HEK293T (cell line): ENCODE measurements at regions not wholly inside any gene's neighbourhood (a gene's known extent, or its start where the extent isn't known, plus 50 kb on each side); places are given as distances from the start of the nearest gene placed in this dataset.

Experiments used
- CTCF ChIA-PET: fragments of 350-600 bp; formaldehyde crosslinking; extraction: SDS; loops from one replicate; lab custom pipeline; 2021; ENCODE audit warnings: antibody characterized with exemption, inconsistent platforms; lab: Yijun Ruan, JAX
- POLR2A ChIA-PET: fragments of 350-600 bp; formaldehyde crosslinking; extraction: SDS; loops from one replicate; lab custom pipeline; 2020; ENCODE audit warnings: antibody characterized with exemption, inconsistent platforms; lab: Yijun Ruan, JAX
- DNase-seq: peaks from one replicate; pipeline ENCODE4 v3.0.0; 2012; ENCODE audit warnings: mixed read lengths; ENCODE audit errors: extremely low spot score
- ARNT ChIP-seq: fragments of 450-650 bp; IDR thresholded peaks from 2 replicates; pipeline ENCODE4 v1.6.1; 2017; ENCODE audit warnings: mild to moderate bottlenecking
- BHLHE40 ChIP-seq: fragments of 450-650 bp; IDR thresholded peaks from 2 replicates; pipeline ENCODE4 v1.6.1; 2016; ENCODE audit warnings: mild to moderate bottlenecking, moderate library complexity, borderline replicate concordance
- CTBP1 ChIP-seq: fragments of 450-650 bp; IDR thresholded peaks from 2 replicates; pipeline ENCODE4 v1.6.1; 2016; ENCODE audit warnings: borderline replicate concordance
- ELF4 ChIP-seq: fragments of 450-650 bp; IDR thresholded peaks from 2 replicates; pipeline ENCODE4 v1.6.1; 2017; ENCODE audit warnings: antibody characterized with exemption
- FOXA1 ChIP-seq: fragments of 450-650 bp; IDR thresholded peaks from 2 replicates; pipeline ENCODE4 v1.6.1; 2016; ENCODE audit warnings: mild to moderate bottlenecking
- FOXK2 ChIP-seq: fragments of 450-650 bp; IDR thresholded peaks from 2 replicates; pipeline ENCODE4 v1.6.1; 2016; ENCODE audit warnings: mild to moderate bottlenecking
- FOXM1 ChIP-seq: fragments of 450-650 bp; IDR thresholded peaks from 2 replicates; pipeline ENCODE4 v1.6.1; 2017; ENCODE audit warnings: mild to moderate bottlenecking, borderline replicate concordance
- HDGF ChIP-seq: fragments of 450-650 bp; IDR thresholded peaks from 2 replicates; pipeline ENCODE4 v1.6.1; 2017; ENCODE audit warnings: antibody characterized with exemption, borderline replicate concordance
- L3MBTL2 ChIP-seq: fragments of 450-650 bp; conservative IDR thresholded peaks from 2 replicates; pipeline ENCODE4 v1.6.1; 2016; ENCODE audit warnings: mild to moderate bottlenecking
- LEF1 ChIP-seq: fragments of 450-650 bp; IDR thresholded peaks from 2 replicates; pipeline ENCODE4 v1.6.1; 2017; ENCODE audit warnings: mild to moderate bottlenecking, borderline replicate concordance
- NFRKB ChIP-seq: fragments of 450-650 bp; IDR thresholded peaks from 2 replicates; pipeline ENCODE4 v1.6.1; 2016; ENCODE audit warnings: mild to moderate bottlenecking, moderate library complexity
- SP1 ChIP-seq: fragments of 450-650 bp; IDR thresholded peaks from 2 replicates; pipeline ENCODE4 v1.6.1; 2017
- SUZ12 ChIP-seq: fragments of 450-650 bp; IDR thresholded peaks from 2 replicates; pipeline ENCODE4 v1.6.1; 2016; ENCODE audit warnings: mild to moderate bottlenecking
- TARDBP ChIP-seq: fragments of 450-650 bp; IDR thresholded peaks from 2 replicates; pipeline ENCODE4 v1.6.1; 2016
- ZNF384 ChIP-seq: fragments of 450-650 bp; IDR thresholded peaks from 2 replicates; pipeline ENCODE4 v1.6.1; 2016
- TF ChIP-seq, protein P1 (sequence below): fragments of 450-650 bp; IDR thresholded peaks from 2 replicates; pipeline ENCODE4 v1.6.1; 2016

DNA sequence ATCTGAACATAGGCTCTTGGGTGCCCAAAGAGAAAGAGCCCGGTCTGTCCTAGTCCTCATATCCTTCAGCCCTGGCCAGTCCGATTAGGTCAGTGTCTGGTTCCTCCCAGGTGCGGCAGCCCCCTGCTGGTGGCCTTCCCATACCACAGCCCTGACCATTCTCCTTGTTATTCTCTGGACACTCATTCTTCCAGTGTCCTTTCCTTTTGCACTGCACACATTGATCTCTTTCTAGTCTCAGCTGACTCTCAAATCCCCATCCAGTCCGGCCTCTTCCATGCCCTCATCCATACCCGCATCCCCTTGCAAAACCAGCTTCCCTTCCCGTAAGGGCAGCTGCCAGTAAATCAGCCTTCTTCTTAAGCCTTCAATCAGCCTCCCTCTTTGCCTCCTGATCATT is 1316.3 kb downstream of the TMEM121 start:
- POLR2A ChIA-PET, result no interaction called here
- DNase-seq, result no peak
- no peak for TF ChIP-seq FOXK2
- no peak for TF ChIP-seq SUZ12
- no peak for TF ChIP-seq LEF1
- TF ChIP-seq NFRKB, result no peak
- CTCF ChIA-PET, result no interaction called here

DNA sequence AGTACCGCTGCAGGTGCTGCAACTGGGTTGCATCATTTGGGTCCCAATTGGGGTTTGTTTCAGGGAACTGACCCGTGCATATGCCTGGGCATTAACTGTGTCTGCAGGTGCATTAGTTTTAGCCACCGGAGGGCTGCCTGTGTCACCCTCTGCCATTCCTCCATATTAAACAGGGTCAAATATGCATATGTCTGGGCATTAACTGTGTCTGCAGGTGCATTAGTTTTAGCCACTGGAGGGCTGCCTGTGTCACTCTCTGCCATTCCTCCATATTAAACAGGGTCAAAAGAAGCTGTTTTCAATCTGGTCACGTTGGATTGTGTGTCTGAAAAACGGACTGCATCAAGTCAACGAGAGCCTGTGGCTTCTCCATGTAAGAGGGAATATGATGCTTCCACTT is 1317.0 kb downstream of the TMEM121 start:
- ChIA-PET POLR2A (no interaction called here), CTCF (interaction anchor here (0.7 kb wide), 1 partner anchor 13 kb away, joined by 3 read pairs; no protein-coding TSS in a partner anchor)
- DNase-seq, result no peak
- no peak for TF ChIP-seq FOXA1
- no peak for TF ChIP-seq FOXK2
- no peak for TF ChIP-seq FOXM1

GRCh38 chr14:106843951-106844483 is 1317.6 kb downstream of the TMEM121 start:
- DNase-seq, result no peak
- CTCF ChIA-PET, result interaction anchor here (0.7 kb wide), 1 partner anchor 13 kb away, joined by 3 read pairs; no protein-coding TSS in a partner anchor
- TF ChIP-seq FOXA1 (no peak), LEF1 (no peak), ZNF384 (no peak), BHLHE40 (no peak), ARNT (no peak), FOXM1 (no peak), ELF4 (no peak), SP1 (no peak), L3MBTL2 (no peak), NFRKB (no peak), CTBP1 (no peak), SUZ12 (no peak), TARDBP (no peak), FOXK2 (no peak), HDGF (no peak)
- TF ChIP-seq, protein P1, sequence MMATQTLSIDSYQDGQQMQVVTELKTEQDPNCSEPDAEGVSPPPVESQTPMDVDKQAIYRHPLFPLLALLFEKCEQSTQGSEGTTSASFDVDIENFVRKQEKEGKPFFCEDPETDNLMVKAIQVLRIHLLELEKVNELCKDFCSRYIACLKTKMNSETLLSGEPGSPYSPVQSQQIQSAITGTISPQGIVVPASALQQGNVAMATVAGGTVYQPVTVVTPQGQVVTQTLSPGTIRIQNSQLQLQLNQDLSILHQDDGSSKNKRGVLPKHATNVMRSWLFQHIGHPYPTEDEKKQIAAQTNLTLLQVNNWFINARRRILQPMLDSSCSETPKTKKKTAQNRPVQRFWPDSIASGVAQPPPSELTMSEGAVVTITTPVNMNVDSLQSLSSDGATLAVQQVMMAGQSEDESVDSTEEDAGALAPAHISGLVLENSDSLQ, result no peak
- POLR2A ChIA-PET, result no interaction called here

DNA sequence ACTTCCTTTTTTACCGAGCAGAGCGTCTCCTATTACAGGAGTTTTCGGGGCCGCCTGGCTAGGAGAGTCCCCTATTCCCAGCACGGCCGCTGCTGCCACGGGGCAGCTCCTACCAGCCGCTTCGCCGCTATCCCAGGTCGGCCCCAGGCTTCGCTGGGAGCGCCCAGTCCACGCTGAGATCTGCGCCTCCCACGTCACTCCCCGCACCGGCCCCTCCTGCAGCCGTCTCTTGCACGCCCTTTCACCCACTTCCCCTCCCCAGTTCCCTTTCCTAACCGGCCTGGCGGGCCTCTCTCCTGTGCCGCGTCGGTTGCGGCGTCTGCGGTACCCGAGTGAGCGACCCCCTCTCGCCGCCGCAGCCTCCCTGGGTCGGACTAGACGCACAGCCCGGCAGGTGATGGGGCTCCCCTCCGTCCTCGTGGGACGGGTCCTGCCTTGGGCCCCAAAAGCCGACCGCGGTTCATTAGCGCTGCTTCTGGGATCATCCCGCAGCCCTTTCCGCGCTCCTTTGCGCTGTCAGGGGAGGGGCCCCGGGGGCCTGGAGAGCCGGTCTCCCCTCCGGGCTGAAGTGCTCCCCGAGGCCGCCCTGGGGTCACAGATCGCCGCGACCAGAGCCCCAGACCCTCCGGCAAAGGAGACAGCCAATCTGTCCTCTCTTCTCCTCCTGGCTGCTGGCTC is 1318.4 kb downstream of the TMEM121 start:
- DNase-seq, result no peak
- CTCF ChIA-PET, result no interaction called here
- POLR2A ChIA-PET, result no interaction called here
- TF ChIP-seq CTBP1 (no peak), L3MBTL2 (no peak), BHLHE40 (no peak), LEF1 (no peak), FOXA1 (no peak)

DNA sequence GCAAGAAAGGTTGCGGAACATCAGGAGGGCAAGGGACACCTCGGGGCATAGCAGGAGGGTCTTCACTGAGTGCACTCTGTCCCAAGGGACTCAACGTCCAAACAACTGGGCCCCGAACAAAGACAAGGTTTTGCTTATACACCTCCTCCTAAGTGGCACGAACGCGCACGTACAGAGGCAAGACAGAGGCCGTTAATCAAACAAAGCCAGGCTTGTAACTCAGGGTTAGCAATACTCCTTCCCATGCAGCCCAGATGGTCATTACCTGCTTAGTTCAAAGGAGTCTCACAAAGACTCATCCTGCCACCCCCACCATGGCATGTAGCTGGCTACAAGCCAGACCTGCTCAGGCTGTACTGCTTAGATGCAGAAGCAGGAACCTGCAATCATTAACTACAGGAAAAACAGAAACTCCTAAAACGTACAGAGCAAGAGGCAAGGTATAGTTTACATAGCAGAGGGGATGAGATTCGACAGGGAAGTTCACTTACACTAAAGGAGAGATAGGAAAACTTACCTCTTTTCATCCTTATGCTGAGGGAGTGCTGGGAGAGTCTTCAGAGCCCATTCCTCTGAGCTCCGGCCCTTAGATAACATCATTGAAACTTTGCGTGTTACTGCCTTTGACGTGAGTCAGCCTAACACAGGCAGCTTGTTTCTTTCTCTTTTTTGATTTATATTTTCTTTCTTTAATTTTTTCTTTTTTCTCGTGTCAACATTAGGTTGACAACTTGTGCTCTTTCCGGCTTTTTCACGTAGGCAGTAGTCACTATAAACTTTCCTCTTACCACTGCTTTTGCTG is 1319.1 kb downstream of the TMEM121 start:
- POLR2A ChIA-PET, result no interaction called here
- TF ChIP-seq FOXM1 (no peak), FOXK2 (no peak), BHLHE40 (no peak), ARNT (no peak), LEF1 (no peak), SP1 (no peak), TARDBP (no peak), ZNF384 (no peak), CTBP1 (no peak), FOXA1 (no peak)
- TF ChIP-seq, protein P1, result no peak
- CTCF ChIA-PET, result no interaction called here
- DNase-seq, result no peak

- POLR2A ChIA-PET, result no interaction called here
- no peak for TF ChIP-seq BHLHE40
- TF ChIP-seq L3MBTL2, result no peak
- TF ChIP-seq ARNT, result no peak
- TF ChIP-seq FOXM1, result no peak
- no peak for TF ChIP-seq FOXA1
- no peak for TF ChIP-seq ZNF384
- no peak for TF ChIP-seq LEF1
- no peak for TF ChIP-seq SUZ12
- no peak for TF ChIP-seq CTBP1
- TF ChIP-seq, protein P1, result no peak
- no peak for TF ChIP-seq TARDBP
- TF ChIP-seq NFRKB, result no peak
- TF ChIP-seq ELF4, result no peak
- TF ChIP-seq FOXK2, result no peak
- TF ChIP-seq HDGF, result no peak
- no peak for TF ChIP-seq SP1
- DNase-seq, result no peak
- CTCF ChIA-PET, result interaction anchor here (0.9 kb wide), 1 partner anchor 16 kb away, joined by 9 read pairs; no protein-coding TSS in a partner anchor
Observed at GRCh38 chr14:106846218-106846617, 1319.8 kb downstream of the TMEM121 start.
